Bronchial epithelial cell (primary cell): ENCODE measurements at regions not wholly inside any gene's neighbourhood (a gene's known extent, or its start where the extent isn't known, plus 50 kb on each side); places are given as distances from the start of the nearest gene placed in this dataset.

Experiments used
- DNase-seq: peaks from one replicate; pipeline ENCODE4 v3.0.0-alpha.2; 2010; ENCODE audit warnings: low read depth
- FAIRE-seq: peaks from 2 replicates; lab custom pipeline; 2011; peaks lifted over from hg19 to GRCh38; lab: Jason Lieb, UNC
- H3K27me3 ChIP-seq: 2 replicates; pipeline ENCODE4 v1.5.1; 2011; ENCODE audit warnings: low read length; ENCODE audit not compliant: control insufficient read depth, insufficient read depth
- H3K36me3 ChIP-seq: 2 replicates; pipeline ENCODE4 v1.5.1; 2011; ENCODE audit warnings: low read length; ENCODE audit not compliant: control insufficient read depth, insufficient read depth
- H3K4me3 ChIP-seq: 2 replicates; pipeline ENCODE4 v1.5.1; 2011; ENCODE audit warnings: mild to moderate bottlenecking, low read depth, low read length, control low read depth
- CTCF ChIP-seq: IDR thresholded peaks from 2 replicates; pipeline ENCODE4 v1.5.1; 2011; ENCODE audit warnings: mild to moderate bottlenecking, moderate library complexity, low read length, control low read depth, inconsistent platforms; ENCODE audit not compliant: insufficient read depth, severe bottlenecking

GRCh38 chr6:113102761-113103160 lies 754.4 kb upstream of the MARCKS start:
- Histone ChIP-seq H3K4me3 (no peak overlapping the region), H3K36me3 (no peaks in the 10 kb centered on the region), H3K27me3 (no peaks in the 10 kb centered on the region)
- FAIRE-seq (no peak), DNase-seq (no peak)
- TF ChIP-seq CTCF = no peak

DNA sequence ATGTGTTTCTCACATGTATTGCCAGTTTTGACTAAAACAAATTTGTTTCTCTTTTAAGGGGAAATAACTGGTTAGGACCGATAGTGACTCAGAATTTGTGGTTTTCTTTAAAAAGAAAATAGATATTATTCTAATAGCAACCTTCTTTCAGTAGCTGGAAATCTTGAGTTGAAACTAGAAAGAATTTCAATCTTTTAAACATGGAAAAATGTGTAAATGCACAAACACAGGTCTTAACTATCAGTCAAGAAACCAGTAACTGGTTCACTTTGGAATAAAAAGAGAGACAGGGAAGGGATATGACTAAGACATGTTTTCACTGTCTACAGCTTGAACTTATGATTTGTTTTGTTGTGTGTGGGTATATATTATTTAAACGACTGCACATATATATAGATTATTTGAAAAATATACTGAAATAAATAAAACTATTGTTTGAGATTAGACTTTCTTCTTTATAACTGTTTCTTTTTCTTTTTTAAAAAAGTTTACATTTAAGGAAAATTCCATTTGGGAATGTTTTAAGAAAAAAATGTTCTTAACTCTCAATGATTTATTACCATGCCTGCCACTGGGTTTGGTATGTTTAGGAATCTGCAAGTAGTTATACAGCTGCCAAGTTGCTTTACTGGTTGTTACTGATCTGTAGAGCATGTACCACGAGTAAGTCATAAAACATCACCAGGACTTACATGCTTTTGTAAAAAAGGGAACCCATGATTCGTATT lies 753.3 kb upstream of the MARCKS start:
- TF ChIP-seq CTCF = no peak
- Histone ChIP-seq H3K27me3 (no peaks in the 10 kb centered on the region), H3K4me3 (no peak overlapping the region), H3K36me3 (no peaks in the 10 kb centered on the region)
- FAIRE-seq = no peak
- DNase-seq = peak; percentile 18

GRCh38 chr6:113104541-113104940 lies 752.6 kb upstream of the MARCKS start:
- FAIRE-seq = no peak
- TF ChIP-seq CTCF = no peak
- no peaks in the 10 kb centered on the region for H3K36me3 ChIP-seq

DNA sequence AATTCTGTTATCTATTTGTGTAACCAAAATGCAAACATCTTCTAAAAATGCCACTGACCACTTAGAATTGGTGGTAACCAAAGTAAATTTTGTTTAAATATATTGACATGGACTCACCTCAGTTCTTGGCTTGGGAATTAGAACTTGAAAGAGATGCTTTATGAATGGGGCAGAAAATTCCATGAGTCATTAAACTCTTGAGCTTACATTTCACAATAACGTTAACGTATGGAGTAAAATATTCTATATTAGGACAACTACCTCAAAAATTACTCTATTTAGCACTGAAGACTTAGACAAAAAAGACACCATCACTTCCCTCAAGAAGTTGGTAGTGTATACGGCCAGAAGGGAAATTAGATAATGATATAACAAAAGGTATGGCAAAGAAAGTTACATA lies 752.2 kb upstream of the MARCKS start:
- FAIRE-seq = no peak
- Histone ChIP-seq H3K27me3 (no peaks in the 10 kb centered on the region), H3K36me3 (no peaks in the 10 kb centered on the region), H3K4me3 (no peak overlapping the region)
- TF ChIP-seq CTCF = no peak
- no peak for DNase-seq

More at GRCh38 chr6:113104541-113104940, 752.6 kb upstream of the MARCKS start:
- Histone ChIP-seq H3K27me3 (no peaks in the 10 kb centered on the region), H3K4me3 (no peak overlapping the region)
- no peak for DNase-seq

GRCh38 chr6:113110211-113110610 lies 746.9 kb upstream of the MARCKS start:
- TF ChIP-seq CTCF = no peak
- FAIRE-seq (no peak), DNase-seq (no peak)
- Histone ChIP-seq H3K36me3 (no peaks in the 10 kb centered on the region), H3K4me3 (no peak overlapping the region), H3K27me3 (no peaks in the 10 kb centered on the region)

DNA sequence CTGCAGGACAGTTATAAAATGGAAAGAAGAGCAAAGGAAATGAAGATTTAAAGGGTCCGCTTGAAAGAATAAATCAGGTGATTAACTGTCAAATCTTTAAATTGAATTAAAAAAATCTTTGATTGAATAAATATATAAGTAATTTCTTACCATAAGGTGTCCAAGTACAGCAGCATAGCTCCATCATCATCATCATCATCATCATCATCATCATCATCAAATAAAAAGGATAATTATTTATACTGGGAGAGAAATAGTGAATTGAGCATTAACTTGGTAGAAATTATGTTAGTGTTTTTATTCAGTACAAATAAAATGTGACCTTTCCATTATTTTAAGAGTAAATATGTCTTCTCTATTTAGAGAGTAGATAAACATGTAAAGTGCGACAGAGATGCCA lies 745.6 kb upstream of the MARCKS start:
- Histone ChIP-seq H3K4me3 (no peak overlapping the region), H3K27me3 (no peaks in the 10 kb centered on the region), H3K36me3 (no peaks in the 10 kb centered on the region)
- FAIRE-seq = no peak
- no peak for TF ChIP-seq CTCF
- DNase-seq = no peak
